ENCODE measurements at regions not wholly inside any gene's neighbourhood (a gene's known extent, or its start where the extent isn't known, plus 50 kb on each side); places are given as distances from the start of the nearest gene placed in this dataset.

DNA sequence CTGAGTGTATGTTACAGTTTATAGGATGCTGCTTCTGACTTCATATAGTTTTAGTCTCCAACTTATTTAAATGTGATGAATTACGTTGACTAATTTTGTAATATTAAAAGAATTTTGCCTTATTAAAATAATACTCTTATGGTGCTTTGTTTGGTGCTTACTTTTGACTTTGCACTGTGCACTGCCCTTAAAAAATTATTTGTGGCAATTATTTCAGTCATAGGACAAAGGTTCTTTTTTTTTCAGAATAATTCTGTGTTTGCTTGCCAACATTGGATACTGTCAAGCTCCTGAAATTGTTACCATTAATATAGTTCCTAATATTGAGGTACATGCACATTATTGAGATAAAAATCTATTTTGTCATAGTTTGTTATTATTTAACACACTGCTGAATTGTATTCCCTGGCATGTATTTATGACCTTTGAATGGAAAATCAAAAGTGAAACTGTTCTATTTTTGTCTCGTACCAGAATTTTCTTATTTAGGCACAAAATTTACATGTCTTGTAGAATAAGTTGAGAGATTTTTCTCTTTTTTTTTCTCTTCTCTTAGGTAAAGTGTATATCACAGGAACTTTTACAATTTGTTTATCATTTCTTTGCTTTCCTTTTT is 572.8 kb upstream of the KLHL29 start:
- ATAC-seq (replicated peaks in 1 of 2) (no peak), DNase-seq (no peak)
- Mint-ChIP-seq H3K27ac (no peak overlapping the region), H3K9me3 (no peaks in the 10 kb centered on the region), H3K36me3 (ENCODE audit: insufficient read depth in 2 of 2) (peaks cover 0 to 2% of the 10 kb centered on the region in 2 donors), H3K27me3 (ENCODE audit: low read depth) (no peaks in the 10 kb centered on the region), H3K4me3 (no peak overlapping the region), H3K4me1 (ENCODE audit: low read depth) (no peaks in the 10 kb centered on the region)

DNA sequence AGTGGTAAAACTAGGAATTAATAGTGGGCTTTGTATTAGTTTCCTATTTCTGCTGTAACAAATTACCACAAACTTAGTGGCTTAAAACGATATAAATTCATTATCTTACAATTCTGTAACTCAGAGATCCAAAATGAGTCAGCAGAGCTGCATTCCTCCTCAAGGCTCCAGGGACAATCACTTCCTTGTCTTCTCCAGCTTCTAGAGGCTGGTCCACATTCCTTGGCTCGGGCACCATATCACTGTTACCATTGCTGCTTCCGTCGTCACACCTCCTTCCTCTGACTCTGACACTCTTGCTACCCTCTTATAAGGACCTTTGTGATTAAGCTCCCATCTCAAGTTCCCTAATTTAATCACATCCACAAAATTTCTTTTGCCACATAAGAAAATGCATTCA is 567.8 kb upstream of the KLHL29 start:
- no peak overlapping the region for H3K4me3 Mint-ChIP-seq
- DNase-seq (no peak), ATAC-seq (replicated peaks in 1 of 2) (no peak)
- H3K9me3 Mint-ChIP-seq = peaks cover 0 to 2% of the 10 kb centered on the region in 2 donors
- no peaks in the 10 kb centered on the region for H3K4me1 Mint-ChIP-seq (ENCODE audit: low read depth)
- no peaks in the 10 kb centered on the region for H3K27me3 Mint-ChIP-seq (ENCODE audit: low read depth)
- no peak overlapping the region for H3K27ac Mint-ChIP-seq
- no peaks in the 10 kb centered on the region for H3K36me3 Mint-ChIP-seq (ENCODE audit: insufficient read depth in 2 of 2)

DNA sequence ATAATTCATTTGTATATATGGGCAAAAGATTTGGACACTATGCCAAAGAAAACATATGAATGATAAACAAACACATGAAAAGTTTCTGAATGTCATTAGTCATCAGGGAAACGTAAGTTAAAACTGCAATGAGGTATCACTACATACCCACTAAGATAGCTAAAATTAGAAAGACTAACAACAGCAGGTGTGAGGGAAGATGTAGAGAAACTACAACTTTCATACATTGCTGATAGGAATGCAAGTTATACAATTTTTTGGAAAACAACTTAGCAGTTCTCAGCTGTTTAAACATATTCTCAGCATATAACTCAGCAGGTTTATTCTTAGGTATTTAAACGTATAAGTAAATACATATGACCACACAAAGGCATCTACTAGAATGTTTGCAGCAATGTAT is 563.5 kb upstream of the KLHL29 start:
- Mint-ChIP-seq H3K4me3 (no peak overlapping the region), H3K27me3 (ENCODE audit: low read depth) (no peaks in the 10 kb centered on the region), H3K36me3 (ENCODE audit: insufficient read depth in 2 of 2) (no peaks in the 10 kb centered on the region), H3K9me3 (peaks cover 0 to 2% of the 10 kb centered on the region in 2 donors), H3K4me1 (ENCODE audit: low read depth) (no peaks in the 10 kb centered on the region), H3K27ac (no peak overlapping the region)
- no peak for DNase-seq
- ATAC-seq (replicated peaks in 1 of 2) = no peak

DNA sequence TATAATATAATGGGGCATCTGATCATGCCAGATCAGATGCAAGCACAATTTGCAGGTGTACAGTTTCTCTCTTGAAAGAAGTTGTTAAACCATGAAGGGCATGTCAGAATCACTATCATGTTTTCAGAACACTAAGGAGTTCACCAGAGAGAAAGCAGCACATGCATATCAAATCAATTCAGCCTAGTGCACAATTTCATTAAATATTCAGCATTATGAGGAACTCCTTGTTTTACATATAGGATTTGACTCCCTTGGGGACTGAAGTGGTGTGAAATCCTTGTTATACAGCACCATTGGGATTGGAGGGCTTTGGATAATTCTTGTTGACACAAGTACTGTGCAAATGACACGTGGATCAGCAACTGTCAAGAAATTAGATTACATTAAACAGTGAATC is 562.1 kb upstream of the KLHL29 start:
- ATAC-seq (replicated peaks in 1 of 2) (no peak), DNase-seq (no peak)
- Mint-ChIP-seq H3K27me3 (ENCODE audit: low read depth) (no peaks in the 10 kb centered on the region), H3K36me3 (ENCODE audit: insufficient read depth in 2 of 2) (no peaks in the 10 kb centered on the region), H3K9me3 (peaks cover 0 to 4% of the 10 kb centered on the region in 2 donors), H3K27ac (no peak overlapping the region), H3K4me1 (ENCODE audit: low read depth) (no peaks in the 10 kb centered on the region), H3K4me3 (no peak overlapping the region)

DNA sequence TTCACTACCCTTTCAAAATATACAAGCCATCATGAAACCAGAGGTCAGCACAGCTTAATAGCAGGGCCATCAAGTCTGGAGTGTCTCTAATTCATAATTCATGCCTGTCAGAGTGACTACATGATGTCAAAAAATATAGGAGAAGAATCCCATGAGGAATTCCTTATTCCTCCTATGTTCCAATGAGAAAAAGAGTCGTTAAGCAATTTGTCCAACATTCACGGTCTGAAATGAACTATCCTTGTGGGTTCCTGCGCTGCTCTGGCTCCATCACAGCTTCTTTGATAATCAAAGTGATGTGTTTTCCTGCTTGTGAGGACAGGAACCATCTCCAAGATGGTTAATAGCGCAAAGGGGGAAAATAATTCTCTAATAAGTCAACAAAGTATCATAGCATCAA is 560.4 kb upstream of the KLHL29 start:
- no peaks in the 10 kb centered on the region for H3K4me1 Mint-ChIP-seq (ENCODE audit: low read depth)
- no peak for ATAC-seq (replicated peaks in 1 of 2)
- DNase-seq = no peak
- no peaks in the 10 kb centered on the region for H3K36me3 Mint-ChIP-seq (ENCODE audit: insufficient read depth in 2 of 2)
- peaks cover 2 to 6% of the 10 kb centered on the region in 2 donors for H3K9me3 Mint-ChIP-seq
- no peaks in the 10 kb centered on the region for H3K27me3 Mint-ChIP-seq (ENCODE audit: low read depth)
- H3K27ac Mint-ChIP-seq = no peak overlapping the region
- H3K4me3 Mint-ChIP-seq = no peak overlapping the region

DNA sequence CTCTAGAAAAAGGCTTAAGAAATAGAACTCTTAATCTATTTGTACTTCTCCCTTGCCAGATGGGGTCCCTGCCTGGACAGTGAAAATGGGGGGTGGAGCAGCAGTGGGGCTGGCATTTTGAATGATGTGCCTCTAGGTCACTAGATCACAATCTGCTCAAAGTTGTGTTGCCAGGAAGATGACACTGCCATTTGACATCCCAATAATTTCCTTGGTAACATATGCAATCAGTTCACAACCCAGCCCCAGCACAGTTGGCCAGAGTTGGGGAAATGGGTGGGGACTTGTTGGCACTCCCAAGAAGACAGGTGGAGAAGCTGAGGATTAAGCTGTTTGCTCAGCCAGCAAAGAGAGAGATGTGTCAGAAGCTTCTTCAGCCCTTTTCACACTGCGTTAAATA is 558.3 kb upstream of the KLHL29 start:
- Mint-ChIP-seq H3K27me3 (ENCODE audit: low read depth) (no peaks in the 10 kb centered on the region), H3K9me3 (peaks cover 4 to 7% of the 10 kb centered on the region in 2 donors), H3K27ac (no peak overlapping the region), H3K4me3 (no peak overlapping the region), H3K36me3 (ENCODE audit: insufficient read depth in 2 of 2) (peaks cover 0 to 3% of the 10 kb centered on the region in 2 donors), H3K4me1 (ENCODE audit: low read depth) (no peaks in the 10 kb centered on the region)
- ATAC-seq (replicated peaks in 1 of 2) = no peak
- DNase-seq = no peak

DNA sequence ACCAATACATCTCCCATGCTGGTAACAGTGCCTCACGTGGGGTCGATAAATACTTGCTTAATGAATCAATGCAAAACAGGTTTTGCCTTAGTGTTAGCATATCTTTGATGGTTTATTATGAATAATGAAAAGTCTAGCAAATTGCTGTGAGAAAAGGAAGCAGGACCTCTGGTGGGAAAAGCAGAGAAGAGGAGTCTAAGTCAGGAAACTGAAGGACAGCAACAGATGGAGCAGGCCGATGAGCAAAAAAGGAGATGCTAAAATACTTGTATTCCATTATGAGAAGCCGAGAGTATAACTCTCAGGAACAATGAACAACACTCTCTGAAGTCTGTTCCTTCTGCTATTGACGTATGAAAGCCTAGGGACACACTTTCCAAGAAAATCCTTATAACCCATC is 555.2 kb upstream of the KLHL29 start:
- no peak for ATAC-seq (replicated peaks in 1 of 2)
- Mint-ChIP-seq H3K36me3 (ENCODE audit: insufficient read depth in 2 of 2) (peaks cover 0 to 3% of the 10 kb centered on the region in 2 donors), H3K4me1 (ENCODE audit: low read depth) (no peaks in the 10 kb centered on the region), H3K27ac (no peak overlapping the region), H3K27me3 (ENCODE audit: low read depth) (no peaks in the 10 kb centered on the region), H3K9me3 (peaks cover 4 to 7% of the 10 kb centered on the region in 2 donors), H3K4me3 (no peak overlapping the region)
- no peak for DNase-seq

DNA sequence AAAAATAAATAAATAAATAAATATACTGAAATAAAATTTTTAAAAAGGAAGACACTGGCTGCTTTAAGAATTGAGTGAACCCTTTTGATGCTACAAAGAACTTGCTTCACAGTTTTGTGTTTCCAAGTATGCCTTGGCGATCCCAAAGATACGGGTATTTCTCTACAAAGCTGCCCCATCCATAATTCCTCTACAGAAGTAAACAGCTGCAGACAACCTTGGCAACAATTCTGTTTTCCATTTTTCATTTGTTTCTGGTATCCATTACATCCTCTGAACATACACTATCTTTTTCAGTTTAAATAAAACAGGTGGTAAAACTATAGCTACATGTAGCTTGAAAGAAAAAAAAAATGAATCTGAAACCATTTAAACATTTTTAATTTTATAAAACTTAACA is 552.8 kb upstream of the KLHL29 start:
- H3K36me3 Mint-ChIP-seq (ENCODE audit: insufficient read depth in 2 of 2) = peaks cover 0 to 3% of the 10 kb centered on the region in 2 donors
- no peaks in the 10 kb centered on the region for H3K4me1 Mint-ChIP-seq (ENCODE audit: low read depth)
- H3K4me3 Mint-ChIP-seq = no peak overlapping the region
- ATAC-seq (replicated peaks in 1 of 2) (no peak), DNase-seq (no peak)
- no peak overlapping the region for H3K27ac Mint-ChIP-seq
- H3K9me3 Mint-ChIP-seq = peaks cover 4 to 7% of the 10 kb centered on the region in 2 donors
- H3K27me3 Mint-ChIP-seq (ENCODE audit: low read depth) = no peaks in the 10 kb centered on the region

DNA sequence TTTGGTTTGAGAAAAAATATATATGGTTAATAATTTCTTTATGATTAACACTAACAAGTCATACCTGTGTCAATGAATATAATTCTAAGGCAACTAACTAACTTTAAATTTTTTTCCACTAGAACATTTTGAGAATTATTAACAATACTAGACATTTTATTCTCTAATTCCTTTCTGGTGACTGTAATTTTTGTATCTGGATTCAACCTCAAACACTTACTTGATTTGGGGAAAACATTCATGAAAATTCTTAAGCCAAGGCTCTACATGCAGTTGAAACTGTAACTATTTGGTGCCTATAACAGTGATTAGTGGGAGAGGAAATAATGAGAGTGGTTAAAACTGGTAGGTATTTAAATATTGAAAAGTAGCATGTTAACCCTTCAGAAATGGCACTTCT is 546.5 kb upstream of the KLHL29 start:
- H3K4me1 Mint-ChIP-seq (ENCODE audit: low read depth) = no peaks in the 10 kb centered on the region
- H3K36me3 Mint-ChIP-seq (ENCODE audit: insufficient read depth in 2 of 2) = no peaks in the 10 kb centered on the region
- no peak overlapping the region for H3K27ac Mint-ChIP-seq
- no peak overlapping the region for H3K4me3 Mint-ChIP-seq
- ATAC-seq (replicated peaks in 1 of 2) (no peak), DNase-seq (no peak)
- peaks cover 2% of the 10 kb centered on the region in 2 donors for H3K9me3 Mint-ChIP-seq
- no peaks in the 10 kb centered on the region for H3K27me3 Mint-ChIP-seq (ENCODE audit: low read depth)

DNA sequence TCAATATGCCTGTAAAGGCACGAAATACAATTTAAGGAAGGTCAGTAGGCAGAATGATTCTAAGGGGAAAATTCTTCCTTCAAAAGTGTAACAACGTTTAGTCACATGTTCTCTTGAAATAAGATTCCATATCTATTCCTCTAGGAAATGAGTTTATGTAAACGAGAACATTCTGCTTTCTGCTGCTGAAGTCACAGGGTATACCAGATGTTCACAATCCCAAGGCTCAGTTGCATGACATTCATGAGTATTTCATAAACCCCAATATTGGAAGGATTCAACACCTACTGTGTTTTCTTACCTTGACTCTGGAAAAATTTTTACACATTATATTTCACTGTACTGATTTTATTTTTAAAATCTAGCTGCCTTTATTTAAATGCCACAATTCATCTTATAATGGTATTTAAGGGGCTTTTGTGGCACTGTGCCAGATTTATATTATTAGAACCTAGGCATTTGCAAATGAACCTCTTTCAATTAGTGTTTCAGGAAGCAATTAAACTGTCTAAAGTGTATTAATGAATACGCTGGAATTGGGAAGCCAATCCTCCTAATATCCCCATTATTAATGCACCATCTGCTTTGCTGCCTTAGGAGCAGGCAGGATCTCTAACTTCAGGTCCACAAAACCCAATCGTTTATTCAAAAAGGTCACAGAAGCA is 542.6 kb upstream of the KLHL29 start:
- Mint-ChIP-seq H3K9me3 (peaks cover 2% of the 10 kb centered on the region in 2 donors), H3K27me3 (ENCODE audit: low read depth) (no peaks in the 10 kb centered on the region), H3K27ac (no peak overlapping the region), H3K4me1 (ENCODE audit: low read depth) (no peaks in the 10 kb centered on the region), H3K36me3 (ENCODE audit: insufficient read depth in 2 of 2) (no peaks in the 10 kb centered on the region), H3K4me3 (no peak overlapping the region)
- ATAC-seq (replicated peaks in 1 of 2) (no peak), DNase-seq (no peak)

DNA sequence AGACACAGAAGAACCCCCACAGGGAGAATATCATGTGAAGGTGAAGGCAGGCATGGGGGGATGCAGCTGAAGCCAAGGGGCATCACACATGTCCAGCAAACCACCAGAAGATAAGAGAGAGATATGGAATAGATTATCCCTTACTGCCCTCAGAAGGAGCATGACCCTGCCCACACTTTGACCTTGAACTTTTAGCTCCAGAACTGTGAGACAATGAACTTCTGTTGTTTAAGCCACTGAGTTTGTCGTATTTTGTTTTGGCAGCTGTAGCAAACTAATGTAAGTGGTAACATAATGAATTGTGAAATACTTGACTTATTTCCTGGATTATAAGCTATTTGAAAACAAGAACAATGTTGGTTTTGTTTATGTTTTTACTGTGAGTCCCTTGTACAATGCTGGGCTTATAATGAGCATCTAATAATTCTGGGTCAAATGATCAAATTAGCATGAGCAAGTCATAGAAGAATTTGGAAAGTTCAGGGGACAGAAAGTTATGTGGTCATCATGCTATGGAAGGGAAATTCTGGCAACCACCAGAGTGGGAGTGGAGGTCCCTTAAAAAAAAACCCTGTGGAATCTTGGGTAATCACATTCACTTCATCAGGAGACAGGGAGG is 541.0 kb upstream of the KLHL29 start:
- Mint-ChIP-seq H3K4me3 (no peak overlapping the region), H3K36me3 (ENCODE audit: insufficient read depth in 2 of 2) (no peaks in the 10 kb centered on the region), H3K4me1 (ENCODE audit: low read depth) (no peaks in the 10 kb centered on the region), H3K9me3 (peaks cover 1 to 5% of the 10 kb centered on the region in 2 donors), H3K27ac (no peak overlapping the region), H3K27me3 (ENCODE audit: low read depth) (no peaks in the 10 kb centered on the region)
- no peak for ATAC-seq (replicated peaks in 1 of 2)
- DNase-seq = no peak

DNA sequence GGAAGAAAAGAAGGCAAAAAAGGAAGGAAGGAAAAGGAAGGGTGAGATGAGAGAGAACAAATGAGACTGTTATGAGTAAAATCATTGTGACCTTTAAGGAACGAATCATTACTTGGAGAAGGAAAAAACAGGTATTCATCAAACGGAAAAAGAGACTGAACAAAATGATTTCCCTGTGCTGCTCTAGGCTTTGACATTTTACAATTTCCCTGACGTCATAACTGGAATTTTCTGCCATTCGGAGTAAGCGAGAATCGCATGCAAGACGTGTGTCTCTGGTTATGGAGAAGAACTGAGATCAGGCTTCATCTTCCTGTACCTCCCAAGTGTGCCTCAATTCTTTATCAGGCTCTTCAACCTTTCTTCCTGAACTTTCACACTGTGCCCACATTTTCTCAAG is 534.7 kb upstream of the KLHL29 start:
- no peaks in the 10 kb centered on the region for H3K27me3 Mint-ChIP-seq (ENCODE audit: low read depth)
- H3K36me3 Mint-ChIP-seq (ENCODE audit: insufficient read depth in 2 of 2) = no peaks in the 10 kb centered on the region
- no peak for ATAC-seq (replicated peaks in 1 of 2)
- H3K27ac Mint-ChIP-seq = no peak overlapping the region
- H3K4me3 Mint-ChIP-seq = no peak overlapping the region
- H3K4me1 Mint-ChIP-seq (ENCODE audit: low read depth) = no peaks in the 10 kb centered on the region
- DNase-seq = no peak
- peaks cover 5 to 6% of the 10 kb centered on the region in 2 donors for H3K9me3 Mint-ChIP-seq

DNA sequence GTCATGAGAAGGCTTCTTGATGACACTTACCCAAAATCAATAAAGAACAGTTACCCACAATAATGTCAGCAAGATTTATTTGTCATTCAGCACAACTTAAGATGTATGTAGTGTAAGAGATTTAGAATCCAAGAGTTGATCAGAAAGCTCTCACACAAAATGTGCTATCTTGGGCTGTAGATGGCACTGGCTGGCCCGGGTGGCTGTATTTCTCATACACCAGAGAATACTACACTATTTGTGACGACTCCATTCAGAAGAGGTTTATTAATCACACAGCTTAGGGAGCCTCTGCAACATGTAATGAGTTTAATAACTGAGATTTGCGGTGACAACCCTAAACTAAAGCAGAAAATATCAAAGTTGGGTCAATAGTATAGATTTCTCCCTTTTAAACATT is 530.4 kb upstream of the KLHL29 start:
- ATAC-seq (replicated peaks in 1 of 2) (no peak), DNase-seq (no peak)
- H3K27ac Mint-ChIP-seq = no peak overlapping the region
- H3K9me3 Mint-ChIP-seq = peaks cover 5 to 6% of the 10 kb centered on the region in 2 donors
- no peaks in the 10 kb centered on the region for H3K27me3 Mint-ChIP-seq (ENCODE audit: low read depth)
- H3K36me3 Mint-ChIP-seq (ENCODE audit: insufficient read depth in 2 of 2) = no peaks in the 10 kb centered on the region
- no peak overlapping the region for H3K4me3 Mint-ChIP-seq
- no peaks in the 10 kb centered on the region for H3K4me1 Mint-ChIP-seq (ENCODE audit: low read depth)

DNA sequence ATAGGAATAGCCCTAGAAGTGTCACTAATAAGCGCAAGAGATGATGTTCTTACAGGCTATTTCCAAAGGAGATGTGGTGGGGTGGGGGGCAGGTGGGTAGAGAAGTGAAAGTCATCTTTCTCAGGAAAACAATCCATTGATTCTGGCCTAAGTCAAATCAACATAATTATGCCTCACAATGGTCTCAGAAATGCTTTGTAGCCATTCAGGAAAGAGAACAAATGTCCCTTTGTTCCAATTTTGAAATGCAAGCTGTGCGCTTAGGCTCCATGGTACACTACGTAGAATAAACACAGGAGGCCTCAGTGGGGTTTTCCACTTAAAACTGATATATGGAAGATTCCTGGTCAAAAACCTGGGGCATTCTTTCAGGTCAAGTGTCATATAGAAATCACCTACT is 529.9 kb upstream of the KLHL29 start:
- no peak for ATAC-seq (replicated peaks in 1 of 2)
- peaks cover 6% of the 10 kb centered on the region in 2 donors for H3K9me3 Mint-ChIP-seq
- no peak overlapping the region for H3K4me3 Mint-ChIP-seq
- DNase-seq = no peak
- H3K4me1 Mint-ChIP-seq (ENCODE audit: low read depth) = no peaks in the 10 kb centered on the region
- H3K27me3 Mint-ChIP-seq (ENCODE audit: low read depth) = no peaks in the 10 kb centered on the region
- H3K27ac Mint-ChIP-seq = no peak overlapping the region
- H3K36me3 Mint-ChIP-seq (ENCODE audit: insufficient read depth in 2 of 2) = no peaks in the 10 kb centered on the region

Data from activated T-cell treated with anti-CD3 and anti-CD28 coated beads, Interleukin-2, amount 50 U/mL, for 72 hours (primary cell).